K562 (cell line): ENCODE measurements at regions not wholly inside any gene's neighbourhood (a gene's known extent, or its start where the extent isn't known, plus 50 kb on each side); places are given as distances from the start of the nearest gene placed in this dataset.

Experiments
- ATAC-seq: fragments of 200-7000 bp; cut with Tn5 transposase; 3 replicates; pipeline ENCODE4 v1.9.1; 2020; ENCODE audit warnings: moderate library complexity
- BruUV-seq: library from RNA; stranded (reverse); fragments of 400-500 nt; replicated peaks from 2 replicates; lab custom pipeline; 2021; lab: Mats Ljungman, UMichigan
- CTCF ChIA-PET: fragments of 300-600 bp; formaldehyde crosslinking; extraction: SDS; loops from one replicate; lab custom pipeline; 2021; ENCODE audit warnings: low intra/inter-chr PET ratio; lab: Yijun Ruan, JAX
- POLR2A ChIA-PET: fragments of 300-600, 350-650 bp; sonication (Branson Sonifier 250); formaldehyde crosslinking; extraction: SDS; loops from one replicate; lab custom pipeline; 2021; ENCODE audit warnings: antibody characterized with exemption, inconsistent platforms; lab: Yijun Ruan, JAX
- DNase-seq, 4 experiments: peaks; one replicate each; pipeline versions ENCODE4 v3.0.0 to v3.0.0-alpha.2; 2011 to 2018; ENCODE audit warnings: low spot score in 3 of 4, mixed read lengths in 3 of 4; ENCODE audit errors: extremely low read depth in 1 of 4
- FAIRE-seq: peaks from 2 replicates; lab custom pipeline; 2011; peaks lifted over from hg19 to GRCh38; lab: Jason Lieb, UNC
- H2AFZ ChIP-seq: 2 replicates; pipeline ENCODE4 v1.6.0; 2011; ENCODE audit warnings: low read depth, low read length, control low read depth, inconsistent platforms
- H3K27ac ChIP-seq: fragments of 200-600 bp; 3 replicates; pipeline ENCODE4 v1.8.0; 2011; ENCODE audit warnings: low read depth, mild to moderate bottlenecking, control low read depth, inconsistent platforms, low read length, moderate library complexity, mixed read lengths; ENCODE audit errors: extremely low read depth
- H3K27me3 ChIP-seq, 2 experiments: fragments of 300-600 bp in 1 of 2; 2 replicates in 1 of 2; 3 replicates in 1 of 2; pipeline versions ENCODE4 v1.6.0 to v1.8.0; 2011; ENCODE audit warnings: inconsistent platforms in 2 of 2, low read length in 2 of 2, mild to moderate bottlenecking in 1 of 2, mixed read lengths in 1 of 2, moderate library complexity in 1 of 2; ENCODE audit not compliant: control insufficient read depth in 2 of 2, insufficient read depth in 2 of 2
- H3K36me3 ChIP-seq: fragments of 300-600 bp; 3 replicates; pipeline ENCODE4 v1.8.0; 2011; ENCODE audit warnings: mild to moderate bottlenecking, low read length, inconsistent platforms; ENCODE audit not compliant: control insufficient read depth, insufficient read depth
- H3K4me1 ChIP-seq, 2 experiments: fragments of 200-600 bp in 1 of 2; replicated peaks in 1 of 2; 2 replicates in 1 of 2; 3 replicates in 1 of 2; pipeline versions ENCODE4 v1.5.1 to v1.8.0; 2011; ENCODE audit warnings: inconsistent platforms in 2 of 2, low read length in 2 of 2, mild to moderate bottlenecking in 1 of 2, mixed read lengths in 1 of 2, moderate library complexity in 1 of 2; ENCODE audit not compliant: control insufficient read depth in 2 of 2, insufficient read depth in 2 of 2
- H3K4me2 ChIP-seq: 2 replicates; pipeline ENCODE4 v1.6.1; 2011; ENCODE audit warnings: low read length, control low read depth, inconsistent platforms, mixed read lengths; ENCODE audit not compliant: insufficient read depth
- H3K4me3 ChIP-seq: fragments of 200-600 bp; sonication (generic), shearing (Covaris generic); 2 replicates; pipeline ENCODE4 v1.5.1; 2016; ENCODE audit warnings: control low read depth, inconsistent platforms
- H3K79me2 ChIP-seq: fragments of 200-600 bp; 3 replicates; pipeline ENCODE4 v1.8.0; 2011; ENCODE audit warnings: low read length, inconsistent platforms; ENCODE audit not compliant: control insufficient read depth, insufficient read depth
- H3K9ac ChIP-seq, 2 experiments: 2 replicates each; pipeline versions ENCODE4 v1.6.0 to v1.6.1; 2011; ENCODE audit warnings: low read depth in 2 of 2, low read length in 2 of 2, control low read depth in 1 of 2, inconsistent platforms in 1 of 2, mild to moderate bottlenecking in 1 of 2, mixed read lengths in 1 of 2; ENCODE audit not compliant: insufficient read depth in 1 of 2
- H3K9me1 ChIP-seq: one replicate; pipeline ENCODE4 v1.6.0; 2011; ENCODE audit warnings: inconsistent platforms, mild to moderate bottlenecking, low read length, moderate library complexity; ENCODE audit not compliant: control insufficient read depth, insufficient read depth
- H3K9me3 ChIP-seq: replicated peaks from 2 replicates; pipeline ENCODE4 v1.5.1; 2011; ENCODE audit warnings: low read depth, low read length, inconsistent platforms; ENCODE audit not compliant: control insufficient read depth, insufficient read depth
- H4K20me1 ChIP-seq: replicated peaks from 2 replicates; pipeline ENCODE4 v1.6.1; 2011; ENCODE audit warnings: low read length, inconsistent platforms, mixed read lengths; ENCODE audit not compliant: control insufficient read depth, insufficient read depth
- FOXK2 ChIP-seq, 2 experiments: fragments of 450-650 bp; IDR thresholded peaks in 1 of 2; conservative IDR thresholded peaks in 1 of 2; 2 replicates each; pipeline ENCODE4 v1.6.1; 2016; ENCODE audit warnings: low read depth in 2 of 2, mild to moderate bottlenecking in 1 of 2
- KHSRP ChIP-seq: fragments of 450-650 bp; IDR thresholded peaks from 2 replicates; pipeline ENCODE4 v1.6.1; 2017
- MEF2A ChIP-seq: IDR thresholded peaks from 2 replicates; pipeline ENCODE4 v1.6.1; 2011; ENCODE audit warnings: low read depth, mild to moderate bottlenecking, low read length, moderate library complexity; ENCODE audit not compliant: control insufficient read depth
- NFRKB ChIP-seq: fragments of 450-650 bp; IDR thresholded peaks from 2 replicates; pipeline ENCODE4 v1.6.1; 2016; ENCODE audit warnings: low read depth
- RCOR1 ChIP-seq, 2 experiments: IDR thresholded peaks; 2 replicates each; pipeline ENCODE4 v1.6.1; 2012; ENCODE audit warnings: low read depth in 2 of 2, low read length in 2 of 2, borderline replicate concordance in 1 of 2, improper control_type of control experiment in 1 of 2
- TAF15 ChIP-seq: fragments of 200-400 bp; formaldehyde crosslinking; IDR thresholded peaks from 2 replicates; pipeline ENCODE4 v1.6.1; 2017; ENCODE audit warnings: mild to moderate bottlenecking, low read depth, low read length, moderate library complexity
- TCF7L2 ChIP-seq: fragments of 150-350 bp; IDR thresholded peaks from 2 replicates; pipeline ENCODE4 v1.6.1; 2016; ENCODE audit warnings: low read depth, mild to moderate bottlenecking, low read length, moderate library complexity
- YBX1 ChIP-seq: fragments of 450-650 bp; IDR thresholded peaks from 2 replicates; pipeline ENCODE4 v1.7.1; 2016; ENCODE audit warnings: mild to moderate bottlenecking
- ZBTB26 ChIP-seq: fragments of 450-650 bp; formaldehyde crosslinking; IDR thresholded peaks from 2 replicates; pipeline ENCODE4 v1.4.0; 2022; ENCODE audit warnings: missing genetic modification characterization
- ZFPM2 ChIP-seq: fragments of 250-450 bp; sonication (Bioruptor Pico); IDR thresholded peaks from 2 replicates; pipeline ENCODE4 v1.5.1; 2022; ENCODE audit warnings: mild to moderate bottlenecking
- ZNF12 ChIP-seq: sonication (generic); formaldehyde crosslinking; IDR thresholded peaks from 2 replicates; pipeline ENCODE4 v1.4.0; 2020; ENCODE audit warnings: mild to moderate bottlenecking, missing genetic modification reagents
- ZNF239 ChIP-seq: fragments of 250-450 bp; sonication (Bioruptor Pico); IDR thresholded peaks from 2 replicates; pipeline ENCODE4 v1.4.0; 2020; ENCODE audit warnings: mild to moderate bottlenecking
- ZNF717 ChIP-seq: fragments of 250-450 bp; sonication (Bioruptor Pico); IDR thresholded peaks from 2 replicates; pipeline ENCODE4 v1.5.0; 2021
- WGBS: fragments of 100-300 bp; shearing (Covaris generic); methylation state at CpG from one replicate; pipeline ENCODE4 v1.1.6; 2016; ENCODE audit warnings: low coverage, mixed read lengths; ENCODE audit not compliant: insufficient coverage; ENCODE audit errors: missing lambda C conversion rate; 5-methylcytosine and 5-hydroxymethylcytosine counted together
- in situ Hi-C: fragments of 300-500 bp; cut with MboI; formaldehyde crosslinking; loops from 4 replicates; pipeline ENCODE4 v1.15.0; 2018; ENCODE audit warnings: inconsistent platforms, mixed read lengths
- intact Hi-C: fragments of 100-400 bp; cut with micrococcal nuclease; formaldehyde crosslinking; loops from 2 replicates; pipeline ENCODE4 v1.14.2; 2022
- TF ChIP-seq, protein P1 (sequence below): fragments of 250-450 bp; sonication (Bioruptor Pico); IDR thresholded peaks from 2 replicates; pipeline ENCODE4 v1.4.0; 2020; ENCODE audit warnings: mild to moderate bottlenecking, moderate library complexity

GRCh38 chr13:85288698-85289097 is 510.5 kb downstream of the SLITRK6 start:
- no peak for ATAC-seq
- Histone ChIP-seq H3K4me1 (no peaks in the 10 kb centered on the region), H3K27ac (no peak overlapping the region), H3K79me2 (no peaks in the 10 kb centered on the region), H3K9ac (no peak overlapping the region), H3K4me2 (no peak overlapping the region), H4K20me1 (no peaks in the 10 kb centered on the region), H3K9me1 (no peaks in the 10 kb centered on the region), H3K36me3 (no peaks in the 10 kb centered on the region), H3K27me3 (no peaks in the 10 kb centered on the region), H2AFZ (no peak overlapping the region), H3K4me3 (no peak overlapping the region), H3K9me3 (no peaks in the 10 kb centered on the region)
- intact Hi-C loops = no loop called here
- CTCF ChIA-PET = no interaction called here
- DNase-seq = no peak
- TF ChIP-seq FOXK2 (conservative IDR thresholded peaks at IDR 0.05 in 1 of 2, IDR thresholded peaks at IDR 0.05 in 1 of 2; ENCODE audit: low read depth in 2 of 2) (no peak), YBX1 (no peak), NFRKB (no peak), TCF7L2 (no peak), KHSRP (no peak)
- POLR2A ChIA-PET = no interaction called here
- WGBS = 0% methylated on average over 1 of the region's 1 CpG
- BruUV-seq = no TSS peak
- in situ Hi-C loops = no loop called here
- FAIRE-seq = no peak

GRCh38 chr13:85287528-85287927 is 511.7 kb downstream of the SLITRK6 start:
- Histone ChIP-seq H3K4me3 (no peak overlapping the region), H2AFZ (no peak overlapping the region), H3K27me3 (no peaks in the 10 kb centered on the region), H3K36me3 (no peaks in the 10 kb centered on the region), H3K9me1 (no peaks in the 10 kb centered on the region), H3K27ac (no peak overlapping the region), H3K9me3 (no peaks in the 10 kb centered on the region), H3K4me2 (no peak overlapping the region), H3K9ac (no peak overlapping the region), H3K4me1 (no peaks in the 10 kb centered on the region), H4K20me1 (no peaks in the 10 kb centered on the region), H3K79me2 (no peaks in the 10 kb centered on the region)
- TF ChIP-seq TAF15 (no peak), RCOR1 (IDR thresholded peaks at IDR 0.05; ENCODE audit: borderline replicate concordance in 1 of 2, low read depth in 2 of 2, low read length in 2 of 2) (no peak), ZNF12 (CRISPR knock-in tag) (no peak), MEF2A (no peak), ZNF239 (no peak), ZFPM2 (CRISPR knock-in tag) (no peak), ZBTB26 (CRISPR knock-in tag) (no peak), ZNF717 (CRISPR knock-in tag) (no peak)
- TF ChIP-seq, protein P1, sequence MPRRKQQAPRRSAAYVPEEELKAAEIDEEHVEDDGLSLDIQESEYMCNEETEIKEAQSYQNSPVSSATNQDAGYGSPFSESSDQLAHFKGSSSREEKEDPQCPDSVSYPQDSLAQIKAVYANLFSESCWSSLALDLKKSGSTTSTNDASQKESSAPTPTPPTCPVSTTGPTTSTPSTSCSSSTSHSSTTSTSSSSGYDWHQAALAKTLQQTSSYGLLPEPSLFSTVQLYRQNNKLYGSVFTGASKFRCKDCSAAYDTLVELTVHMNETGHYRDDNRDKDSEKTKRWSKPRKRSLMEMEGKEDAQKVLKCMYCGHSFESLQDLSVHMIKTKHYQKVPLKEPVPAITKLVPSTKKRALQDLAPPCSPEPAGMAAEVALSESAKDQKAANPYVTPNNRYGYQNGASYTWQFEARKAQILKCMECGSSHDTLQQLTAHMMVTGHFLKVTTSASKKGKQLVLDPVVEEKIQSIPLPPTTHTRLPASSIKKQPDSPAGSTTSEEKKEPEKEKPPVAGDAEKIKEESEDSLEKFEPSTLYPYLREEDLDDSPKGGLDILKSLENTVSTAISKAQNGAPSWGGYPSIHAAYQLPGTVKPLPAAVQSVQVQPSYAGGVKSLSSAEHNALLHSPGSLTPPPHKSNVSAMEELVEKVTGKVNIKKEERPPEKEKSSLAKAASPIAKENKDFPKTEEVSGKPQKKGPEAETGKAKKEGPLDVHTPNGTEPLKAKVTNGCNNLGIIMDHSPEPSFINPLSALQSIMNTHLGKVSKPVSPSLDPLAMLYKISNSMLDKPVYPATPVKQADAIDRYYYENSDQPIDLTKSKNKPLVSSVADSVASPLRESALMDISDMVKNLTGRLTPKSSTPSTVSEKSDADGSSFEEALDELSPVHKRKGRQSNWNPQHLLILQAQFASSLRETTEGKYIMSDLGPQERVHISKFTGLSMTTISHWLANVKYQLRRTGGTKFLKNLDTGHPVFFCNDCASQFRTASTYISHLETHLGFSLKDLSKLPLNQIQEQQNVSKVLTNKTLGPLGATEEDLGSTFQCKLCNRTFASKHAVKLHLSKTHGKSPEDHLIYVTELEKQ (CRISPR knock-in tag) = no peak
- ChIA-PET CTCF (no interaction called here), POLR2A (no interaction called here)
- FAIRE-seq (no peak), ATAC-seq (no peak), DNase-seq (no peak)
- BruUV-seq = no TSS peak
- intact Hi-C loops (no loop called here), in situ Hi-C loops (no loop called here)
